ENCODE measurements at regions not wholly inside any gene's neighbourhood (a gene's known extent, or its start where the extent isn't known, plus 50 kb on each side); places are given as distances from the start of the nearest gene placed in this dataset.

DNA sequence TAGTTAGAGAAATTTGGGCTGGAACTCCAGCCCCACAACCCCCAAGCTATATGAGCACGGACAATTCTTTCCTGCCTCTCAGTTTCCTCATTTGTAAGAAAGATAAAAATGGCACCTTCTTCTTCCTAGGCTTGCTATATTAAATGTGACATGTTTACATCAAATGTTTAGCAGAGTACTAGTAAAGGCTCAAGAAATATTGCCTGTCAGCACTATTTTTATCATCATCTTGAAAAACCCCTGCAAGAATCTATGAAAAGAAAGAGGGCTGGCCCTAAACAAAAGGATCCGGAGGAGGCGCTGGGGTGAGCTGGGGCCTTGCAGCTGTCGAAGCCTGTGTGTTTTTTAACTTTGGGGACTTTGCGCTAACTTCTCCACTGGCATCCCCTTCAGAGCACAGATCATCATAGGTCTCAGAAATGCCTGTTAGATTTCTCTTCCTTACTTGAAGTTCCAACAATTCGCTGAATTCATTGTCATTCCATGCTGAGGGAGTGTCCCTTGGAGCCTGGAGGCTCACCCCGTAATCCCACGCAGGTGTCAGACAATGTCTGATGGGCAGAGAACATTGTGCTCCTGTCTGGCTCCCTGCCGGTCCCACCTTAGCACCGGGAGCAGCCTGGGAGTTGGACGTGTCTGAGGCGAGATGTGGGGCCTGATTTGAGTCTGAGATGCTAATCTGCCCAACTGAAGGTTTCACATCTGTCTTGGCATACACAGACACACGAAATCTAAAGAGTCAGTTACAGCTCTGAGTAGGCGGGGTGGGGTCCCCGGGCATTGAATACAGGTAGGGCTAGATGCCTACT is 206.8 kb downstream of the NUAK1 start:
- Histone ChIP-seq H3K36me3 (ENCODE audit: insufficient read depth, low read length) (no peaks in the 10 kb centered on the region), H3K9ac (ENCODE audit: low read depth, low read length) (no peak overlapping the region), H3K4me1 (ENCODE audit: insufficient read depth, low read length) (peaks cover 6% of the 10 kb centered on the region; the same call in 1 of the 2 replicates), H3K9me3 (ENCODE audit: control insufficient read depth, insufficient read depth, low read length) (no peaks in the 10 kb centered on the region)

DNA sequence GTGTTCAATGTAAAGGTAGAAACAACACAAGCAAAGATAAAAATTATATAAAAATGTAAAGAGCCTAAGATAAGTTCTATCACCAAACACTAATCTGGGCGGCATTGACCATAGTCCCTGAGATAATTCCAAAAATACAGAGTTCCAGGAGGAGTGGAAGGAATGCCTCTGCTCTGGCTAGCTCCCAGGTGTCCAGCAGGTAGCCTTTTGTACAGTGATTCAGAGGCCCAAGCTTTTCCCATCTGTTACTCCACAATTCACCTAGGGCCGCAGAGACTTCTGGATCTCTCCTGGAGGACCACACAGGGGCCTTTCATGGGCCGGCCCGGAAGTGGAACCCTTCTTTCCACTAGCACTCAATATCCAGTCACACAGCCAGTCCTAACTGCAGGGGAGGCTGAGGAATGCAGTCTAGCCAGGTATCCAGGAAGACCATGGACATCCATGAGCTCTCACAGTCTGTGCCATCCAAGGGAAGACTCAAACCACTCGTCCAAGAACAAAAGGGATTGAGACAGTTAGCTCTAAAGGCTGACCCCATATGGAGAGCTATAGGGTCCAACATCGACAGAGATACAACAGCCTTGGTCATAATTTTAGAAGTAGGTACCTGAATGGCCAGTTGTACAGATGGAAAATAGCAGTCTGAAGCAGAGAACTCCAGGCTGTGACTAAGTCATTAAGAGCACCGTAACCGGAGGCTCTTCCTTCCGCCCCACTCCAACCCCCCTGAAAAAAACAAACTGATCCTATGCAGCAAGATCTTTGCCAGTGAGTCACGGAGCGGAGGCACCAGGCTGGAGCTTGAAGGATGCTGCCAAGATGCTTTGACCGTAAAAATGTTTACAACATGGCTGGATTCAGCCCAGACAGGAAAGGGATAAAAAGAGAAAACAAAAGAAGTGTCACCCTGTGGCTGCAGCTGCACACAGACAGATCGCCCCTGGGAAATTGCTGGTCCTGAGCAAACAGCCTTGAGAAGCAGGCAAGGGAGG is 204.8 kb downstream of the NUAK1 start:
- Histone ChIP-seq H3K4me1 (ENCODE audit: insufficient read depth, low read length) (peaks cover 15% of the 10 kb centered on the region), H3K36me3 (ENCODE audit: insufficient read depth, low read length) (no peaks in the 10 kb centered on the region), H3K9ac (ENCODE audit: low read depth, low read length) (no peak overlapping the region), H3K9me3 (ENCODE audit: control insufficient read depth, insufficient read depth, low read length) (no peaks in the 10 kb centered on the region)

DNA sequence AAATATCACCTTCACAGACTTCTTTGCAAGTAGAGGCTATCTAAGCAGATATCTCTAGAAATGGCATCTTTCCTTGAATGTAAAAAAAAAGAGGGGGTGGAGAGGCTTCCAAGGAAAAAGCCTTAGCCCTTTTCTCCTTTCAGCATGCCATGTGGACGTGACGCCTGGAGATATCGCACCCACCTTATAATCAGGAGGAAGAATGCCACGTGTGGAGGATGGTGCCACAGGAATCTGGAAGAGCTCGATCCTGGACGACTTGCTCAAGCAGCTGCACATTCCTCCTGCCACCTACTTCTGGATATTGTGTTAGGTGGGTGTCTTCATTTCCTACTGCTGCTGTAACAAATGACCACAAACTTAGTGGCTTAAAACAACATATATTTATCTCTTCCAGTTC is 203.6 kb downstream of the NUAK1 start:
- peaks cover 15% of the 10 kb centered on the region for H3K4me1 ChIP-seq (ENCODE audit: insufficient read depth, low read length)
- H3K36me3 ChIP-seq (ENCODE audit: insufficient read depth, low read length), result no peaks in the 10 kb centered on the region
- no peak overlapping the region for H3K9ac ChIP-seq (ENCODE audit: low read depth, low read length)
- no peaks in the 10 kb centered on the region for H3K9me3 ChIP-seq (ENCODE audit: control insufficient read depth, insufficient read depth, low read length)

DNA sequence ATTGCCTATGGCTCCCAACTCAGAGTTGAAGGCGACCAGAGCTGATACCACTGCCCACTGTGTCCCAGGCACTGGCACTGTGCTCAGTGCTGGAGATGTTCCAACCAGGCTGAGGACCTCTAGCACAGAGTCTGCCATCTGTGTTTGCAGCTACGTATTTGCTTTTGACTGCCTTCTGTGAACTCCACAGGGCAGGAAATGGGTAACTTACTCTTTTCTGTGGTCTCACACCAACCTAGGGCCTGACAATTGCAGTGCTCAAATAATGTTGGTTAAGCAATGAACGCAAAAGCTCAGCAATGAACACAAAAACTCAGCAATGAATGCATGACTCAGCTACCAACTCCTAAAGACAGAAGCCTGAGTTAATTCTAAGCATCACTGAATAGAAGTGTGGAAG is 202.8 kb downstream of the NUAK1 start:
- Histone ChIP-seq H3K9me3 (ENCODE audit: control insufficient read depth, insufficient read depth, low read length) (no peaks in the 10 kb centered on the region), H3K4me1 (ENCODE audit: insufficient read depth, low read length) (peaks cover 10% of the 10 kb centered on the region), H3K9ac (ENCODE audit: low read depth, low read length) (no peak overlapping the region), H3K36me3 (ENCODE audit: insufficient read depth, low read length) (no peaks in the 10 kb centered on the region)

GRCh38 chr12:105936496-105936895 is 202.3 kb downstream of the NUAK1 start:
- no peak overlapping the region for H3K9ac ChIP-seq (ENCODE audit: low read depth, low read length)
- no peaks in the 10 kb centered on the region for H3K36me3 ChIP-seq (ENCODE audit: insufficient read depth, low read length)
- peaks cover 9% of the 10 kb centered on the region for H3K4me1 ChIP-seq (ENCODE audit: insufficient read depth, low read length)
- H3K9me3 ChIP-seq (ENCODE audit: control insufficient read depth, insufficient read depth, low read length), result no peaks in the 10 kb centered on the region

- H3K9ac ChIP-seq (ENCODE audit: low read depth, low read length), result no peak overlapping the region
- H3K4me1 ChIP-seq (ENCODE audit: insufficient read depth, low read length), result peaks cover 9% of the 10 kb centered on the region
- H3K9me3 ChIP-seq (ENCODE audit: control insufficient read depth, insufficient read depth, low read length), result no peaks in the 10 kb centered on the region
- no peaks in the 10 kb centered on the region for H3K36me3 ChIP-seq (ENCODE audit: insufficient read depth, low read length)
Observed at GRCh38 chr12:105937009-105937408, 201.7 kb downstream of the NUAK1 start.

DNA sequence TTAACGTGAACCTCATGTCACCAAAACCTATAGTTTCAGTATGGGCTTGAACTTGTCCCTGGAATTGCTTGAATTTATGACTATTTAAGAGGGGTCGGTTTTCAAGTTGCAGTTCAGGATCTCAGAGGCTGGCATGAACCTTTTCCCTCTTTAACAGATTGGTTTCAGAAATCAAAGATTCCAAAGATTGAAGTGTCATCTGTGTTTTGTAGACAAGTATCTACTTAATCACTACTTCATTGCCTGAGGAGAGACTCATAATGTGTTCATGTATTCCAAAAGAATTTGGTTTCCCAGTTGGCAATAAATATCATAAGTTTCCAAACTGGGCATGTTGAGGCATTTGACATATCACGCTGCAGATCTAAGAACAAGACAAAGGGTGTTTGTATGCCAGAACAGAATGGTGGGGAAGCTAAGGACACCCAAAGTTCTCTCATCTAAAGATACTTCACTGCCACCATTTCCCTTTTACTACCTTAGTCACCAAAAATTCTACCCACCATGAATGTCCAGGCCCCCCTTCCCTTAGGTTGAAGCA is 199.5 kb downstream of the NUAK1 start:
- Histone ChIP-seq H3K36me3 (ENCODE audit: insufficient read depth, low read length) (no peaks in the 10 kb centered on the region), H3K4me1 (ENCODE audit: insufficient read depth, low read length) (peaks cover 9% of the 10 kb centered on the region), H3K9ac (ENCODE audit: low read depth, low read length) (no peak overlapping the region), H3K9me3 (ENCODE audit: control insufficient read depth, insufficient read depth, low read length) (no peaks in the 10 kb centered on the region)

GRCh38 chr12:105942281-105942680 is 196.5 kb downstream of the NUAK1 start:
- peaks cover 9% of the 10 kb centered on the region; the same call in 1 of the 2 replicates for H3K4me1 ChIP-seq (ENCODE audit: insufficient read depth, low read length)
- no peaks in the 10 kb centered on the region for H3K9me3 ChIP-seq (ENCODE audit: control insufficient read depth, insufficient read depth, low read length)
- H3K9ac ChIP-seq (ENCODE audit: low read depth, low read length), result no peak overlapping the region
- no peaks in the 10 kb centered on the region for H3K36me3 ChIP-seq (ENCODE audit: insufficient read depth, low read length)

DNA sequence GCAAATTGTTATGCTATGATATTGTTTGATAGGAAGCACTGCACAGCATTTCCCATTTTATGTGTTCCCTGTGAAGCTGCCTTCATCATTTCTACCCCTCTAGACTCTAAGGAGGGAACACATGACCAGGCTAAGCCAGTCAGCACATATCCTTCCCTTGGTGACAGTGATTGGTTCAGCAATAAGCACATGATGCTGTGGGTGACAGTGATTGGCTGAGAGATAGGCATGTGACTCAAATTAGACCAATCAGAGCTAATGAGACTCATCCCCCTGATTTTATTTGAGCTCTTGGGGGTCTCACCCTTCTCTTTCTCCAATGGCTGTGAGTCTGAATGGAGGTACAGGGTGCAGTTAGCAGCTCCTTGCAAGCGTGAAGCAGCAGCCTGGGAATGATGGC is 195.2 kb downstream of the NUAK1 start:
- H3K9me3 ChIP-seq (ENCODE audit: control insufficient read depth, insufficient read depth, low read length), result no peaks in the 10 kb centered on the region
- no peaks in the 10 kb centered on the region for H3K36me3 ChIP-seq (ENCODE audit: insufficient read depth, low read length)
- no peak overlapping the region for H3K9ac ChIP-seq (ENCODE audit: low read depth, low read length)
- H3K4me1 ChIP-seq (ENCODE audit: insufficient read depth, low read length), result peaks cover 4% of the 10 kb centered on the region; the same call in 1 of the 2 replicates

DNA sequence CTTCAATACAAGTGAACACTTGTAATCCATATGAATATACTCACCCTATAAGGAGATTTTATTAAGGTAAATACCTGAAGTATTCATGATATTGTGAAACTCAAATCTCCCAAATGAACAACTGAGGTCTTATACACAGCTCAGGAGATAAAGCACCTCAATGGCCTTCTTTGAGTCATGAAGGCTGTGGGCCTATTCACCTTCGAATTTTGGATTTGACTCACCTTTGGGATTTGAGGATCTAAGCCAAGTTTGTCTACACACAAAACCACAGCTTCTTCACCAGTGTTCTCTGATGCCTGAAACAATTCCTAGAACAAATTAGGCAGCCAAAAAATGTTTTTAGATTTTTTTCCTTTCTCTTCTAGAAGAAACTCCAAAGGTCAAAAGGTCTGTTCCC is 194.1 kb downstream of the NUAK1 start:
- H3K9me3 ChIP-seq (ENCODE audit: control insufficient read depth, insufficient read depth, low read length), result no peaks in the 10 kb centered on the region
- no peaks in the 10 kb centered on the region for H3K36me3 ChIP-seq (ENCODE audit: insufficient read depth, low read length)
- no peaks in the 10 kb centered on the region for H3K4me1 ChIP-seq (ENCODE audit: insufficient read depth, low read length)
- H3K9ac ChIP-seq (ENCODE audit: low read depth, low read length), result no peak overlapping the region

- Histone ChIP-seq H3K4me1 (ENCODE audit: insufficient read depth, low read length) (no peaks in the 10 kb centered on the region), H3K9ac (ENCODE audit: low read depth, low read length) (no peak overlapping the region), H3K36me3 (ENCODE audit: insufficient read depth, low read length) (no peaks in the 10 kb centered on the region), H3K9me3 (ENCODE audit: control insufficient read depth, insufficient read depth, low read length) (no peaks in the 10 kb centered on the region)
Observed at GRCh38 chr12:105945880-105946279, 192.9 kb downstream of the NUAK1 start.

- H3K9ac ChIP-seq (ENCODE audit: low read depth, low read length), result no peak overlapping the region
- H3K36me3 ChIP-seq (ENCODE audit: insufficient read depth, low read length), result no peaks in the 10 kb centered on the region
- H3K9me3 ChIP-seq (ENCODE audit: control insufficient read depth, insufficient read depth, low read length), result no peaks in the 10 kb centered on the region
- no peaks in the 10 kb centered on the region for H3K4me1 ChIP-seq (ENCODE audit: insufficient read depth, low read length)
Observed at GRCh38 chr12:105946493-105946901, 192.3 kb downstream of the NUAK1 start.

GRCh38 chr12:105947906-105948305 is 190.8 kb downstream of the NUAK1 start:
- Histone ChIP-seq H3K9ac (ENCODE audit: low read depth, low read length) (no peak overlapping the region), H3K9me3 (ENCODE audit: control insufficient read depth, insufficient read depth, low read length) (no peaks in the 10 kb centered on the region), H3K4me1 (ENCODE audit: insufficient read depth, low read length) (no peaks in the 10 kb centered on the region), H3K36me3 (ENCODE audit: insufficient read depth, low read length) (no peaks in the 10 kb centered on the region)

- Histone ChIP-seq H3K9me3 (ENCODE audit: control insufficient read depth, insufficient read depth, low read length) (no peaks in the 10 kb centered on the region), H3K4me1 (ENCODE audit: insufficient read depth, low read length) (no peaks in the 10 kb centered on the region), H3K36me3 (ENCODE audit: insufficient read depth, low read length) (no peaks in the 10 kb centered on the region), H3K9ac (ENCODE audit: low read depth, low read length) (no peak overlapping the region)
Observed at GRCh38 chr12:105948331-105948730, 190.4 kb downstream of the NUAK1 start.

Measured in ES-I3 (cell line).